DMS153 treated with DMSO at 0.1 percent for 48 hours (cell line): ENCODE measurements at regions not wholly inside any gene's neighbourhood (a gene's known extent, or its start where the extent isn't known, plus 50 kb on each side); places are given as distances from the start of the nearest gene placed in this dataset.
"Not testable (repeated sequence)": the region's sequence is repeated elsewhere in the genome, so short reads cannot be mapped to it uniquely, and the experiment has no call there.

Experiments
- DNase-seq: peaks from one replicate; lab custom pipeline; 2025; ENCODE audit not compliant: unreplicated experiment; lab: John Stamatoyannopoulos, UW

DNA sequence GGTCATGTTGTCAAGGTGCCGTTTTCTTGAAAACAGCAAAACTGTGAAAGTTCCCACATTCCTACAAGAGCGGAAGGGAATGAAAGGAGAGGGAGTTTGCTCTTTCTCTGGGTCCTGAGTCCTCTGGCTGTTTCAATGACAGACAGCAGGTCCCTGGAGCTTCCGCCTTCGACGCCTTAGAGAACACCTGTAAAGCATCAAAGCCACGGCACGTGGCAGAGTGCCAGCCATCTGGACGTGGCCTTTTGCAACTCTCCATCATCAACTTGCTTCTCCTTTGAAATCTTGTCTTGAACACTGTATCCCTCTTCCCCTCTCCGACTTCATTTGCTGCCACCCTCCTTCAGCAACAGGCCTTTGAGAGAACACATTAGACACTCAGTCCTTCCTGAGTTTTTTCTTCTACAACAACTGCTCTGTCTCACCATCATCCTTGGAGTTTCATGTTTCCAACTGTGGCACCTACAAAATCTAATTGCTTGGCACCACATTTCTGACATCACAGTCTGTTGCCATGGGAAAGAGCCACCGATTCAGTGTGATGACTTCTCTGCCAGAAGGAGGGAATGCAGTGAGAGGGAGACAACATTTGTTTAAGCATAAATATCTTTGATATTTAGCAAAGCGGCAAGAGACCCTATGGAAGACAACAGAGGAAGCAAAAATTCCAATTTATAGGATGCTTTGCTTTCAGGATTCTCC is 204.9 kb upstream of the PTER start:
- no peak for DNase-seq

DNA sequence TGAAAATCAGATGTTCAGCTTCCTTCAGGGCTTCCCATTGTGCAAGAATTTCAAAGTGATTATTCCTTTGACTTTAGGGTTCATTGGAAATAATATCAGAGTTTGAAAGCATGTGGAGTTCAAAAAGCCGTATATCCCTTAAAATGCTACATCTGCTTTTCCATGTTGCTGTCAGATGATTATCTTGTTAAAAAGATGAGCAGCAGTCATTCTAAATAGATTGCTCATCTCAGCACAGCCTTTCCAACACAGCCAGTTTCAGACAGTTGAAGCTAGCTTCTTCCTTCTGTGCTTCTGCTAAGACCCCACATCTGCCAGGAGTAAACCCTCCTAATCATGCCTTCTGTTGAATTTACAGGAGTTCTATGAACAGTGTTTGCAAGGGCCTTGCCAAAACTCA is 204.4 kb upstream of the PTER start:
- no peak for DNase-seq

DNA sequence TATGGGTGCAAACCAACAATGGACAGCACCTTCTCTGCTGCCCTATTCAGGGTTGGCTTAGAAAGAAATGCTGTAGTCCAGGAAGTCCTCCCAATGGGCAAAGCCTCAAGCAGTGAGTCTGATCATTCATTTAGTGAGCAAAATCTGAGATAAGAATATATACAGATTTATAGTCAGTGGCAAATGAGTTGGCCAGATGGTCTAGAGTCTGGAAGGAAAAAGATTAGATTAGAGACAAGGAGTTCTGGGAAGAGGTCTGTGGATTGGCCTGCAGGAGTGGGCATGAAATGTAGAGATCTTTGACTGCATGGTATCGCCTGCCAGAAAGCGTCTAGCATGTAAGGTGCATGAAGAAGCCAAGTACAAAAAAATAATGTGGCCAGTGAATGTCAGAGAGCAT is 201.9 kb upstream of the PTER start:
- no peak for DNase-seq

DNA sequence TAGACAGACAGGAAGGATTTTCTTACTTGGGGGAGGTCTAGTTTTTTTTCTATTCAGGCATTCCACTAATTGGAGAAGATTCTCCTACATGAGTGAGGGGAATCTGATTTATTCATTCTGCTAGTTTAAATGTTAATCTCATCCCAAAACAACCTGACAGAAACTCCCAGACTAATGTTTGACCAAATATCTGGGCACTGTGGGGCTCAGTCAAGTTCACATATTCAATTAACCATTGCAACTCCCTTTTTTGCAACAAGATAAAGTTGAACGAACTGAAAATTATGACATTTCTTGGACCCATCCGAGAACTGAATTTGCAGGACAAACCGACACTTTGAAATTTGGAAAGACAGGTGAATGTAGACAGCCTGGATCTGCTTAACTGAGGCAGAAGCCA is 194.4 kb upstream of the PTER start:
- no peak for DNase-seq

DNA sequence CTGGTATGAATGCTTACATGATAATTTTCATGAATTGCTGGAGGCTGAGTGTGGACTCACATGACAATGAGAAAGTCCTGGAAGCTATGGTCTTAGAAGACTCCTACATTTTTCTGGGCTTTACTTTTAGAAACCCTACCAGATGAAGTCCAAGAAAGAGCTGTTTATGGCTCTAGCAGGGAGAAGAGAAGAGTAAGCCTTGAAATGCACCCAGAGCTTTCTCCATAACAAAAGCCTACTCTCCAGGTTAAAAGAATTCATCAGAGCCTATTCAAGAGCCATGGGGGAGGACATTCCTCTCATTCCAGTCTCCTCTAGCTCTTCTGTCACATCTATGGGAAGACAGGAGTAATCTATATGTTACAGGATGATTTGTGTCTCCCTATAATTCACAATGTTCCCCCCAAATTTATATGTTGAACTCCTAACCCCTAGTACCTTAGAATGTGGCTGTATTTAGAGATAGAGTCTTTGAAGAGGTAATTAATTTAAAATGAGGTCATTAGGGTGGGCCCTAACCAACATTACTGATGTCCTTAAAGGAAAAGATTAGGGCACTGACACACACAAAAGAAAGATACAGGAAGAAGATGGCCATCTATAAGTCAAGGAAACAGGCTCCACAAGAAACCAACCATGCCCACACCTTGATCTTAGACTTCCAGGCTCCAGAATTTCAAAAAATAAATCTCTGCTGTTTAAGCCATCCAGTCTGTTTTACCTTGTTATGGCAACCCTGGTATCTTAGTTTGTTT is 193.8 kb upstream of the PTER start:
- DNase-seq: no peak

DNA sequence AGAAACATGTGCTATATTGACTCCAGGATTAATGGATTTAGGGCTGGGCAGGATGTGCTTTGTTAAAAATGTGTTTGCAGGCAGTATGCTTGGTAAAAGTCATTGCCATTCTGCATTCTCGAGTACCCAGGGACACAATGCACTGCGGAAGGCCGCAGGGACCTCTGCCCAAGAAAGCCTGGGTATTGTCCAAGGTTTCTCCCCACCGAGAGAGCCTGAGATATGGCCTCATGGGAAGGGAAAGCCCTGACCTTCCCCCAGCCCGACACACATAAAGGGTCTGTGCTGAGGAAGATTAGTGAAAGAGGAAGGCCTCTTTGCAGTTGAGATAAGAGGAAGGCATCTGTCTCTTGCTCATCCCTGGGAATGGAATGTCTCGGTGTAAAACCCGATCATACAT is 186.7 kb upstream of the PTER start:
- DNase-seq: not testable (repeated sequence)

DNA sequence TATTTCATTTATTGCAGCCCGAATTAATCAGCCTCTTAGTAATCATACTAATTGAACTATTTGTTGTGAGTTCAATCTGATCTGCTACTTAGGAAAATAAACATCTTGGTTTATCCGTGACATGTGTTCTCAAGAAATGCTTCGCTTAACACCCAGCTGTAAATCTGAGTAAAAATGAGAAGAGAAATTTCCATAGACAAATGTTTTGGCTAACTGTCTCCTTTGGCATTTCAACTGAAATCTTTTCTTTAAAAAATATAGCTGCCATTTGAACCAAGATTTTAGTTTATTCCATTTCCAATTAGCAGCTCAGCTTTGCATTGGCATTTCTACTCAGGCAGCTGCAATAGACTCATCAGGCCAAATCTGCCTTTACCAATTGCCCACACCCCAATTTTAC is 180.5 kb upstream of the PTER start:
- no peak for DNase-seq

DNA sequence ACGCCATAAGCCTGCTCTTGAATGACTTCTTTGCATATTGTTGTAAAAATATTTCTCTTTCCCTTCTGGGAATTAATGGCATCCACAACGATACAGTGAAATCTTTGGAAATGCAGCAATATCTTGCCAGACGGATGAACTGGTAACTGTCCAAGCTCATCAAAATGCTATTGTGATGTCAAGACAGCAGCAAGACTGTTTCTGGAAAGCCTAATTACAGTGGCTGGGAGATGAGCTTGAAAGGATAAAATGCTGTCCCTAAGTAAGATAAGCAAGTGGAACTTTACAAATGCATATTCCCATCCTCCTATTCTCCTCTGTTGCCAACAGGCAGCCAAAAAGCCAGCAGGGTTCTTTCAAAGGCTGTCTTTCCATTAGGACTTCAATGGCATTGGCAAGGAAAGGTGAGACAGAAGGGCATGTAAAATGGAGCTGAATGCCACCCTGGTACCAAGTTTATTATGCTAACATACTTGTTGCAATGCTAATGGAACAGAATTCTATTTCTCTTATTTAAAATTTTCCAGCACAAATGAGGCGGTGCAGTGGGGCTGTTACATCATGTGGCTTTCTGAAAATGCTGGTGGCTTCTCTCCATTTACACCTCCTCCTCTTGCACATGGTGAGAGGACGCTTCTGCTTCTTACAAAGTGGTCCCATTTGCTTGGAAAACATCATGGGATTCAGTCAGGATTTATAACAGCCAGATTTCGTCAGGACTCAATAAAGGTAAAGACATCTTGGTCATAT is 178.3 kb upstream of the PTER start:
- no peak for DNase-seq

DNA sequence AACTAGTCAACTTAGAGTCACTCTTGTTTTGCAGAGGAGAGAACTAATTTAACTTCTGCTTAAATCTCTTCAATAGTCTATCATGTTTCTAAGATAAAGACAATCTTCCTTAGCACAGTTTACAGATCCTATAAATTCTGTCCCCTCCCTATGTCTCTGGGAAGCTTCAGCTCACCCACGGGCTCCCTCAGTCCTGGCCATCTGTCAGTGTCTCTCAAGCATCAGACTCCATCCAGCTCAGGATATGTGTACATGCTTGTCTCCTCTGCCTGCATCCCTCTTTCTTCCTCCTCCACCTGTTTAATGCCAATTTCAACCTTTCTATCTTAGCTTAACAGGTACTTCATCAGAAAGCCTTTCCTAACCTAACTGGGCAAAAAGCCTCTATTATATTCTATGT is 177.1 kb upstream of the PTER start:
- DNase-seq: no peak

DNA sequence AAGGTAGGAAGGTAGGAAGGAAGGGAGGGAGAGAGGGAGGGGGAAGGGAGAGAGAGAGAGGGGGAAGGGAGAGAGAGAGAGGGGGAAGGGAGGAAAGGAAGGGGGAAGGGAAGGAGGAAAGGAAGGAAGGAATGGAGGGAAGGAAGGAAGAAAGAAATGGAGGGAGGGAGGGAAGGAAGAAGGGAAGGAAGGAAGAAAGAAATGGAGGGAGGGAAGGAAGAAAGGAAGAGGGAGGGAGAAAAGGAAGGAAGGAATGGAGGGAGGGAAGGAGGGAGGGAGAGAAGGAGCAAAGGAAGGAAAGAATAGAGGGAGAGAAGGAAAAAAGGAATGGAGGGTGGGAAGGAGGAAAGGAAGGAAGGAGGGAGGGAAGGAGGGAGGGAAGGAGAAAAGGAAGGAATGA is 176.4 kb upstream of the PTER start:
- DNase-seq: no peak

DNA sequence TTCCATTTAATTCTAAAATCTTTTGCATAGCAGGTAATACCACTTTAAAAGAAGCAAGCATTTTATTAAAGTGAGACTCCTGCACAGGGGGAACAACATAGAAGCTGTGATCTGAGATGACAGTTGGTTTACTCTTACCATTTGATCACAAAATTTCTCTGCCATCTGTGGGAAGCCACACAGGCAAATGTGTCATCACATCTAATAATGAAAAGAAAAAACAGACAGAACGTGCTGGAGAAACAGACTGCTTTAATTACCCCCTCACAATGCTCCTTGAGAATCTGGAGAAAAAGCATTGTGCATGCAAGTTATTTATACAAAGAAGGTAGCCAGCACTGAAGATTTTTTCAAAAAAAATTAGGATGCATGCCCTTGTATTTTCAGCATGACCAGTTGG is 165.2 kb upstream of the PTER start:
- no peak for DNase-seq

DNA sequence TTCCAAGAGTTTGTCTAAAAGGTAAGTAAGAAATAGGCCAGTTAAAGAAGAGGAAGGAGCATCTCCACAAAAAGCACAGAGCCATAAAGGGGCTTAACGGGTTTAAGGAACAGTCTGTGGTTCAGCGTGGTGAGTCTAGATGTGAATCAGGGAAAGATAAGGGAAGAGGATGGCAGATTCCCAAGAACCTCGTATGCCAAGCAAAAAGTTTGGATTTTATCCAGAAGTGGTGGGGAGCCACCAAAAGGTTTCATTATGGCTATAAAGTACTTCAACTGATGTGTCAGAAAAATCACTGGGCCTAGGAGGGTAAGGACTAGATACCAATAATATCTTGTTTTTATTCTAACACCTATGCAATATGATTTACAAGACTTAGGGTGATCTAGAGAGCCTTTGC is 161.9 kb upstream of the PTER start:
- DNase-seq: no peak

DNA sequence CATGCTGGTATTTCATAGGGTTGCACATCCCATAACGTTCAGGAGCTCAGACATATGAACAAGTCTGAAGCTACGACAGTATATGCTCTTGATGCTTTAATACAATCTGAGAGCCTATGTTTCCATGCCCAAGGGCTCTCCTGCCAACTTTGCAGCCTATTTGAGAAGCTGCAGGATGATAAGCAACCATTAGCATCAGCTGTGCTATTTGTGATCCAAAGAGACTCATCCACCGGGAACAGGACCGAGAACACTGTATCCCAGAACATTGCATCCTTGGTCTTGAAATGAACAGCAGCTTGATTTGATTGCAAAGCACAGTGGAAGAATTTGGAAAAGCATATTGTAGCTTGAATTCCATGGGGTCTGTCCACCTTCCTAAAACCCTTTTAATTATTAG is 156.2 kb upstream of the PTER start:
- no peak for DNase-seq

DNA sequence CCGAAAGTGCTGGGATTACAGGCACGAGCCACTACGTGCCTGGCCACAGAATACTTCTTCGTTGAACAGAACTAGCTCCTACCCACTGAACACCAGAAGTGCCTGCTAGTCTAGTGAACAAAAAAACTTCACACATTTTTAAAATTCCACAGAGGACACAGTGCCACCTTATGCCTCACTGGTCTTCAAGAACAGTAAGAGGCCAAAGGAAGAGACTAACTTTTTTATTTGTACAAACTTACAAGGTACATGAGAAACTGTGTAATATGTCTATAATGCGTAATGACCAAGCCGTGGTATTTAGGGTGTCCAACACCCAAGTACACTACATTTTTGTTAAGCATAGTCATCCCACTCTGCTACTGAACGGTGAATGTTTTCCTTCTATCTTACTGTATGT is 144.4 kb upstream of the PTER start:
- no peak for DNase-seq

DNA sequence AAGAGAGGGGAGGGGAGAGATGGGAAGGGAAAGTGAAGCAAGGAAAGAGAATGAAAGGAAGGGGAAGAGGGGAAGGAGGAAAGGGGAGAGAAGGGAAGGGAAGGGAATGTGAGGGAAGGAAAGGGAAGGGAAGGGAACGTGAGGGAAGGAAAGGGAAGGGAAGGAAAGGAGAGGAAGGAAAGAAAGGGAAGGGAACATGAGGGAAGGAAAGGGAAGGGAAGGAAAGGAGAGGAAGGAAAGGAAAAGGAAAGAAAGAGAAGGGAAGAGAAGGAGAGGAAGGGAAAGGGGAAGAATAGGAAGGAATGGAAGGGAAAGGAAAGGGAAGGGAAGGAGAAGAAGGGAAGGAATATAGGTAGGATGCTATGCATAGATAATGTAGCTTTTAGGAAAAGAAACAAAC is 139.7 kb upstream of the PTER start:
- no peak for DNase-seq

DNA sequence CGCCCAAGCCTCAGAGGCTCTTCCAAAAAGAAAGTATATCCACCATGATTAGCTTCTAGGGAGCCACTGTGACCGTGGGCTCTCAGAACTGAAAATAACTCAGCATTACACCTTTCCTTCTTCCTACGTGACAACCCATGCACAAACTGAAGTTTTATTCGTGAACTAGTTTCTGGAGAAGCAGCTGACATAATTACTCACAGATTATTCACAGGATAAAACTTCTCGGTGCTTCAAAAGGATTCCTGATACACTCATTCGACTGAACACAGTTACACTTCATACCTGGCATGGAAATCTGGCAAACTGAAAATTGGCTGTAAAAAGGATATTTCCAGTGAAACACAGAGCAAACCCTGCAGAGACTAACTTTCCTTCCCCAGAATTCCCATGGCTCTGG is 139.2 kb upstream of the PTER start:
- DNase-seq: no peak

DNA sequence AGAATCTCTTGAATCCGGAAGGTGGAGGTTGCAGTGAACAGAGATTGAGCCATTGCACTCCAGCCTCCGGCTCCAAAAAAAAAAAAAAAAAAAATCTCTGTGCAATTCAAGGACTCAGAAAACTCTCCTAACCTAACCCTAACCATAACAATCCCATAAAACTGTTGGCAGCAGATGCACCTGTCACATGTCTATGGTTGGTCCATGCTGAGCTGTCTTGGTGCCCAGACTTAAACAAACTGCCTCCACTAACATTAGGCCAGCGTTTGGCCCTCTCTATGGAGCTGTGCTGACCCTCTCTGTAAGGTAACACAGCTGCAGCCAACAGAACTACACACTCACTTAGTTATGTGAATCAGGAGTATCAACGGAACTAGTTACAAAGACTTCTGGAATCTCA is 132.5 kb upstream of the PTER start:
- DNase-seq: no peak

DNA sequence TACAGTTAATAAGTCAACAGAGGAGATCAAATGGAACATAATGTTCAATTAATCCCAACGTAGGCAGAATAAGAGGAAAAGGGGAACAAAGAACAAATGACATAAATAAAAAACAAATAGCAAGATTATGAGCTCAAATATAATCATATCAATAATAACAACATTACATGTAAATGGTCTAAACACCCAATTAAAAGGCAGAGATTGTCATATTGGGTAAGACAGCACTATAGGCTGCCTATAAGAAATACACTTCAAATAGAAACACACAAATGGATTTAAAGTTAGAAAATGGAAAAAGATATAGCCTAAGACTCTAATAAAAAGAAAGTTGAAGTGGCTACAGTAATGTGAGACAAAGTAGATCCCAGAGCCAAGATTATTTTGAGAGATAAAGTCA is 126.4 kb upstream of the PTER start:
- no peak for DNase-seq

DNA sequence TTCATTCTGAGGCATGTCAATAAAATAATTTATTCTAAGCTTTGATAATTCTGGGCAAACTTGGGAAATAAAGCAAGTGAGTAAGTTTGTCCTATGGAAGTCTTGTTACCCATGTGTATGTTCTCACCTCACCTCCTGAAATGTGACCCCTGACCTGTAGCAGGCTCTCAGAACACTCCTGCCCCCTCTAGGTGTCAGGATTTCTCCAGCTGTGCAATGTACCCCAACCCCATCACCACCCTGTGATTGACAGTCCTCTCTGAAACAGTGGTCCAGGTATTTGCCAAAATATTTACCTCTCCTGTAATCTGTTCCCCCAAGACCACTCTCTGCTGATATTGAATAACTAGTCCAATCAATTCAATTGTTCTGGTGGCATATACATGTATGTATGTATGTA is 122.6 kb upstream of the PTER start:
- no peak for DNase-seq

DNA sequence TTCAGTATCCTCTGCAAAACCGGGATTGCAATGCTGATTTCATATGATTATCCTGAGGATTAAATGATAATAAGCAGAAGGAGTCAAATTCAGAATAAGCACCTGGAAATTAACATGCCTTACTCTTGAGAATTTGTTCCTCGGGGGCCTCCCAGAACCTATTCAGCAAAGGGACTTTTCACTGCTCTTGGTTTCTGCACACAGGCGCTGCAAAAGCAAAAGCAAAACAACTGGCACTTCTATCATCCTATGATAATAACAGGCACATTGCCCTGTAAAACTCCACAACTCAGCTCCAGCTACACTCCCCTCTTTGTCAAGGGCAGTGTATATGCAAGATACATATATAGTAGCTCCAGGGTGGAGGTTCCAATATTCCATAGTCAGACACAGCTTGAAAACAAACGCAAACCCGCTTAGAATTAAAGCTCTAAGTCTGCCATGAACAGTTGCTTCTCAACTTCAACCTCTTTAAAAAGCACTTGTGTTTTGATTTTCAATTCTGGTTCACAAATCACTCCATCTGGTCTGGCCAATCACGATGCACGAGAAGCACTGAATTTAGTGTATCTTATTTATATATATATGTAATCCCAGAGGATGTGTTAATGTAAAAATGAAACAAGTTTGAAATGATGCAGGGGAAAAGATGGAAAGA is 119.9 kb upstream of the PTER start:
- no peak for DNase-seq

DNA sequence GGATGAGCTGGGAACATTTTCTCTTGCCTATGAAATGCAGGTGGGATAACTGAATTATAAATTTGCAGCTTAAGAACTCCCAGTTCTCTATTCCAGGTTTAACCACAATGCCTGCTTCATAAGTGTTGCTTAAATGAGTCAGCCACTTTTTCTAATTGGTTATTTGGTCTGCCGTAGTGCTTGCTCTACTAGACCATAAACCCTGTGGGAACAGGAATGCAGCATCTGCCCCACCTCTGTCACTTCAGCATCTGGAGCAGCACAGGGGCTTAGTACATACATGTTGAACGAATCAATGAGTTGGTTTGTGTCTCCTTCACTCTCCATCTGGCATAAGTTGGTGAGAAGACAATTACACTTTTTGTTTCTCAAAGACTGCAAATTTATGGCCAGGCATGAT is 95.2 kb upstream of the PTER start:
- no peak for DNase-seq

DNA sequence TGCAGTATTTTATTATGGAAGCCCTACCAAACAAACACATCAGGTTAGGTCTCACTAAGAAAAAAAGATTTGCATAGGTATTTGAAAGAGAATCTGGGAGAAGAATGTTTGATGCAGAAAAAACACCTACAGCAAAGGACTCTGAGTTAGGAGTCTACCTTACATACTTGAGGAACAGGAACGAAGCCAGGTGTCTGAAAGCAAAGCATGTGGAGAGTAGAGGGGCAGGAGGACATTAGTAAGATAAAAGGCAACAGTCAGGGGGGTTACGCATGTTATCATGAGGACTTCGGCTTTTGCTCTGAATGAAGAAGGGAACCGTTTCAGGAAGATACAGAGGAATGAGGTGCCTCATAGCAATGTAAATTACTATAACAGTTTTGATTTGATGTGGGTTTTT is 87.9 kb upstream of the PTER start:
- no peak for DNase-seq
